Peyer's patch (tissue), 4 donors: ENCODE measurements at regions not wholly inside any gene's neighbourhood (a gene's known extent, or its start where the extent isn't known, plus 50 kb on each side); places are given as distances from the start of the nearest gene placed in this dataset.

Experiments
- DNase-seq, 3 donors: peaks; one replicate each; pipeline ENCODE4 v3.0.0-alpha.2; 2017 to 2019
- H3K27ac ChIP-seq, 4 donors: fragments of 200-600 bp; sonication (generic); one replicate each; pipeline ENCODE4 v1.5.1; 2016 to 2019
- H3K27me3 ChIP-seq, 2 donors: fragments of 200-600 bp; sonication (generic); one replicate each; pipeline ENCODE4 v1.5.1; 2019
- H3K36me3 ChIP-seq, 3 donors: fragments of 200-600 bp; sonication (generic); one replicate each; pipeline ENCODE4 v1.5.1; 2016 to 2019
- H3K4me1 ChIP-seq, 4 donors: fragments of 200-600 bp; sonication (generic); one replicate each; pipeline ENCODE4 v1.5.1; 2016 to 2019
- H3K4me3 ChIP-seq, 4 donors: fragments of 200-600 bp; sonication (generic); 1 replicate in 3 of 4; 2 replicates in 1 of 4; pipeline ENCODE4 v1.5.1; 2016 to 2019; ENCODE audit warnings: mild to moderate bottlenecking in 1 of 4
- H3K9me3 ChIP-seq, 4 donors: fragments of 200-600 bp; sonication (generic); one replicate each; pipeline ENCODE4 v1.5.1; 2016 to 2019; ENCODE audit warnings: mild to moderate bottlenecking in 1 of 4
- CTCF ChIP-seq, 6 experiments: fragments of 450-650 bp in 4 of 6; fragments of 200-600 bp in 2 of 6; sonication (generic) in 1 of 6; IDR thresholded peaks; one replicate each; pipeline ENCODE4 v1.5.1; 2017 to 2019; ENCODE audit warnings: antibody characterized with exemption in 6 of 6, mild to moderate bottlenecking in 3 of 6, moderate library complexity in 1 of 6
- POLR2A ChIP-seq, 2 donors: fragments of 450-650 bp; IDR thresholded peaks; one replicate each; pipeline ENCODE4 v1.5.1; 2017; ENCODE audit warnings: antibody characterized with exemption in 2 of 2, mild to moderate bottlenecking in 2 of 2, moderate library complexity in 2 of 2

- H3K27me3 ChIP-seq: no peaks in the 10 kb centered on the region
- peaks cover 0 to 9% (median 0%) of the 10 kb centered on the region in 4 donors for H3K9me3 ChIP-seq
- H3K4me3 ChIP-seq: no peak overlapping the region
- H3K36me3 ChIP-seq: no peaks in the 10 kb centered on the region
- no peak for TF ChIP-seq POLR2A (IDR thresholded peaks at IDR 0.05)
- peak overlapping the region in 1 of 4 donors; percentile 17 for H3K27ac ChIP-seq
- no peak for DNase-seq
- H3K4me1 ChIP-seq: no peaks in the 10 kb centered on the region
These were observed 294.0 kb upstream of the ATP10A start for GRCh38 chr15:26157081-26157480.

DNA sequence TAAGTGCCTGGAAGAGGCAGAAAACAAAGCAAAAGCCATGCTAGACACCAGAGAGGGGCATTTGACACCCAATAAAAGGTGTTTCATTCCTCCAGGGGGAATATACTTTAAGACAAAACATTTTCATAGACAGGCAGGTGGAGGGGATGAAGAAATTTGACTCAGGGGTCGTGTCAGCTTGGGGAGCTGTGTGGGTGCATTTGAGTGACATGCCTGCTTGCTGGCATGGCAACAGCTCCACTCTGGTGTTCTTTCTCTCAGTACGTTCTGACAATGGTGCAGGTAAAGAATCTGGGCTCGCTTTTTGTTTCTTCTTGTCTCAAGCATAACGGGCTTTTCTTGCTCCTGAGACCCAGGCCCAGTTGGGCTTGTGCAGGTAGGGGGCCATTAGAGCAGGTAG, 292.9 kb upstream of the ATP10A start:
- H3K36me3 ChIP-seq: no peaks in the 10 kb centered on the region
- H3K27me3 ChIP-seq: no peaks in the 10 kb centered on the region
- no peak overlapping the region for H3K4me3 ChIP-seq
- TF ChIP-seq POLR2A (IDR thresholded peaks at IDR 0.05) (no peak), CTCF (IDR thresholded peaks at IDR 0.05) (no peak)
- H3K4me1 ChIP-seq: no peaks in the 10 kb centered on the region
- no peak for DNase-seq
- no peak overlapping the region for H3K27ac ChIP-seq
- H3K9me3 ChIP-seq: peaks cover 0 to 9% (median 0%) of the 10 kb centered on the region in 4 donors

GRCh38 chr15:26148156-26148860, 285.2 kb upstream of the ATP10A start:
- Histone ChIP-seq H3K27ac (no peak overlapping the region), H3K4me3 (no peak overlapping the region), H3K36me3 (no peaks in the 10 kb centered on the region), H3K27me3 (no peaks in the 10 kb centered on the region), H3K4me1 (no peaks in the 10 kb centered on the region), H3K9me3 (no peaks in the 10 kb centered on the region)
- no peak for TF ChIP-seq CTCF (IDR thresholded peaks at IDR 0.05)
- TF ChIP-seq POLR2A (IDR thresholded peaks at IDR 0.05): no peak
- DNase-seq: no peak

- Histone ChIP-seq H3K4me1 (no peaks in the 10 kb centered on the region), H3K4me3 (no peak overlapping the region), H3K27ac (no peak overlapping the region), H3K36me3 (no peaks in the 10 kb centered on the region), H3K9me3 (no peaks in the 10 kb centered on the region), H3K27me3 (no peaks in the 10 kb centered on the region)
- TF ChIP-seq POLR2A (IDR thresholded peaks at IDR 0.05) (no peak), CTCF (IDR thresholded peaks at IDR 0.05) (no peak)
- DNase-seq: no peak
These were observed 283.1 kb upstream of the ATP10A start for GRCh38 chr15:26146202-26146601.

DNA sequence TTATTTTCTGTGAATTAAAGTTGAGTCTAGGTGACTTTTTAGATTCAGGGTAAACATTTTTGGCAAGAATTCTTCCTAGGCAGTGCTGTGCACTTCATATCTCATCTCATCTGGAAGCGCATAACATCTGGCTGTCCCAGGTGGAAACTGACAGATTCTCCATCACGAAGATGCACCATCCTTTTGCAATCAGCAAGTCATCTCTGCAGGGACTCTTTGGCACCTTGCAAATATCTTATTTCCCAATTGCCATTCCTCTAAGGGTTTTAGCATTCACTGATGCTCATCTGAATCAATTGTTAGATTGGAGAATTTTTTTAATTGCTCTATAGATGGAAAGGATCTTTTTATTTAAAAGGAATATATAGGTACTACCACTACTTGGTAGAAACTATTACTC, 282.7 kb upstream of the ATP10A start:
- H3K4me1 ChIP-seq: no peaks in the 10 kb centered on the region
- TF ChIP-seq CTCF (IDR thresholded peaks at IDR 0.05): no peak
- TF ChIP-seq POLR2A (IDR thresholded peaks at IDR 0.05): no peak

GRCh38 chr15:26144836-26145235, 281.7 kb upstream of the ATP10A start:
- H3K36me3 ChIP-seq: no peaks in the 10 kb centered on the region
- H3K4me3 ChIP-seq: no peak overlapping the region
- no peak for TF ChIP-seq CTCF (IDR thresholded peaks at IDR 0.05)
- TF ChIP-seq POLR2A (IDR thresholded peaks at IDR 0.05): no peak

More for the DNA sequence above, 282.7 kb upstream of the ATP10A start:
- DNase-seq: no peak
- H3K4me3 ChIP-seq: no peak overlapping the region
- no peaks in the 10 kb centered on the region for H3K9me3 ChIP-seq
- H3K27me3 ChIP-seq: no peaks in the 10 kb centered on the region
- no peak overlapping the region for H3K27ac ChIP-seq
- H3K36me3 ChIP-seq: no peaks in the 10 kb centered on the region

More at GRCh38 chr15:26144836-26145235, 281.7 kb upstream of the ATP10A start:
- no peak for DNase-seq
- no peak overlapping the region for H3K27ac ChIP-seq
- H3K27me3 ChIP-seq: no peaks in the 10 kb centered on the region
- H3K4me1 ChIP-seq: no peaks in the 10 kb centered on the region
- H3K9me3 ChIP-seq: no peaks in the 10 kb centered on the region
